Fibroblast of lung (primary cell): ENCODE measurements at regions not wholly inside any gene's neighbourhood (a gene's known extent, or its start where the extent isn't known, plus 50 kb on each side); places are given as distances from the start of the nearest gene placed in this dataset.

Experiments used
- DNase-seq, 2 donors: peaks; one replicate each; pipeline versions ENCODE4 v3.0.0 to v3.0.0-alpha.2; 2010; ENCODE audit warnings: low read depth in 2 of 2
- H2AFZ ChIP-seq: 2 replicates; pipeline ENCODE4 v1.5.1; 2012; ENCODE audit warnings: low read length, control low read depth, inconsistent platforms
- H3K27ac ChIP-seq: 2 replicates; pipeline ENCODE4 v1.5.1; 2011; ENCODE audit warnings: low read length, control low read depth; ENCODE audit not compliant: insufficient read depth
- H3K27me3 ChIP-seq: 2 replicates; pipeline ENCODE4 v1.5.1; 2011; ENCODE audit warnings: mild to moderate bottlenecking, low read length; ENCODE audit not compliant: control insufficient read depth, insufficient read depth
- H3K36me3 ChIP-seq: 2 replicates; pipeline ENCODE4 v1.5.1; 2011; ENCODE audit warnings: low read length; ENCODE audit not compliant: control insufficient read depth, insufficient read depth
- H3K4me1 ChIP-seq: 2 replicates; pipeline ENCODE4 v1.5.1; 2011; ENCODE audit warnings: low read length; ENCODE audit not compliant: control insufficient read depth, insufficient read depth; ENCODE audit errors: extremely low read depth
- H3K4me2 ChIP-seq: 2 replicates; pipeline ENCODE4 v1.5.1; 2011; ENCODE audit warnings: low read length, control low read depth; ENCODE audit not compliant: insufficient read depth; ENCODE audit errors: extremely low read depth
- H3K4me3 ChIP-seq, 4 experiments: fragments of 200-600 bp in 1 of 4; sonication (generic) in 1 of 4; replicated peaks in 1 of 4; 2 replicates each; pipeline ENCODE4 v1.5.1; 2011 to 2016; ENCODE audit warnings: low read length in 4 of 4, low read depth in 3 of 4, mild to moderate bottlenecking in 3 of 4, control low read depth in 2 of 4, inconsistent platforms in 1 of 4, mixed read lengths in 1 of 4; ENCODE audit not compliant: insufficient read depth in 1 of 4; ENCODE audit errors: control extremely low read depth in 1 of 4
- H3K79me2 ChIP-seq: 2 replicates; pipeline ENCODE4 v1.5.1; 2012; ENCODE audit warnings: mild to moderate bottlenecking, low read length, inconsistent platforms; ENCODE audit not compliant: control insufficient read depth, insufficient read depth
- H3K9ac ChIP-seq: 2 replicates; pipeline ENCODE4 v1.5.1; 2011; ENCODE audit warnings: mild to moderate bottlenecking, low read length, control low read depth; ENCODE audit not compliant: insufficient read depth
- H3K9me3 ChIP-seq: 2 replicates; pipeline ENCODE4 v1.5.1; 2012; ENCODE audit warnings: low read depth, low read length; ENCODE audit not compliant: control insufficient read depth, insufficient read depth
- H4K20me1 ChIP-seq: 2 replicates; pipeline ENCODE4 v1.5.1; 2011; ENCODE audit warnings: low read length; ENCODE audit not compliant: control insufficient read depth, insufficient read depth; ENCODE audit errors: extremely low read depth
- EZH2 ChIP-seq: IDR thresholded peaks from 2 replicates; pipeline ENCODE4 v1.5.1; 2012; ENCODE audit warnings: low read length, control low read depth, mild to moderate bottlenecking; ENCODE audit errors: missing control alignments
- TF ChIP-seq, protein P1 (sequence below), 2 donors: IDR thresholded peaks in 1 of 2; conservative IDR thresholded peaks in 1 of 2; 1 replicate in 1 of 2; 2 replicates in 1 of 2; pipeline ENCODE4 v1.5.1; 2011 to 2012; ENCODE audit warnings: low read length in 2 of 2, control low read depth in 1 of 2, inconsistent platforms in 1 of 2, low read depth in 1 of 2, mild to moderate bottlenecking in 1 of 2

DNA sequence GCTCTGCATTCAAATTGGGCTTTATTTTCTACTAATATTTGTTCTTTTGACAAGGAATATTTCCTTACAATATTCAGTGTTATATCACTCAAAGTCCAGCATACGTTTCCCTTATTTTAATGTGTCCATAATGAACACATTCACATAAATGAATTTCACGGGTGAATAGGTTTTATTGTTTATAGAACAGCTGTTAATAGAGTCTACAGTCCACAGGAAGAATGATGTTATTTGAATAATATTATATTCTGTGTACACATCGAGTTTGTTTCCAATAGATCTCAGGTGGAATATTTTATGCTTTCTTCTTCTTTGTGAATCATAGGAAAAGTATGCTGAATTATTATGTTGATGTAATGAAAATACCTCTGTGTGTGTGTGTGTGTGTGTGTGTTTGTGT is 582.4 kb downstream of the CDH26 start:
- no peak overlapping the region for H2AFZ ChIP-seq
- H3K9ac ChIP-seq, result no peak overlapping the region
- DNase-seq, result no peak
- no peaks in the 10 kb centered on the region for H3K9me3 ChIP-seq
- no peak overlapping the region for H3K27ac ChIP-seq
- H3K27me3 ChIP-seq, result no peaks in the 10 kb centered on the region
- H3K4me2 ChIP-seq, result no peak overlapping the region
- no peaks in the 10 kb centered on the region for H3K79me2 ChIP-seq
- no peak overlapping the region for H3K4me3 ChIP-seq
- no peaks in the 10 kb centered on the region for H4K20me1 ChIP-seq
- no peaks in the 10 kb centered on the region for H3K4me1 ChIP-seq
- H3K36me3 ChIP-seq, result no peaks in the 10 kb centered on the region
- TF ChIP-seq EZH2, result no peak
- TF ChIP-seq, protein P1, sequence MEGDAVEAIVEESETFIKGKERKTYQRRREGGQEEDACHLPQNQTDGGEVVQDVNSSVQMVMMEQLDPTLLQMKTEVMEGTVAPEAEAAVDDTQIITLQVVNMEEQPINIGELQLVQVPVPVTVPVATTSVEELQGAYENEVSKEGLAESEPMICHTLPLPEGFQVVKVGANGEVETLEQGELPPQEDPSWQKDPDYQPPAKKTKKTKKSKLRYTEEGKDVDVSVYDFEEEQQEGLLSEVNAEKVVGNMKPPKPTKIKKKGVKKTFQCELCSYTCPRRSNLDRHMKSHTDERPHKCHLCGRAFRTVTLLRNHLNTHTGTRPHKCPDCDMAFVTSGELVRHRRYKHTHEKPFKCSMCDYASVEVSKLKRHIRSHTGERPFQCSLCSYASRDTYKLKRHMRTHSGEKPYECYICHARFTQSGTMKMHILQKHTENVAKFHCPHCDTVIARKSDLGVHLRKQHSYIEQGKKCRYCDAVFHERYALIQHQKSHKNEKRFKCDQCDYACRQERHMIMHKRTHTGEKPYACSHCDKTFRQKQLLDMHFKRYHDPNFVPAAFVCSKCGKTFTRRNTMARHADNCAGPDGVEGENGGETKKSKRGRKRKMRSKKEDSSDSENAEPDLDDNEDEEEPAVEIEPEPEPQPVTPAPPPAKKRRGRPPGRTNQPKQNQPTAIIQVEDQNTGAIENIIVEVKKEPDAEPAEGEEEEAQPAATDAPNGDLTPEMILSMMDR (conservative IDR thresholded peaks at IDR 0.05 in 1 of 2, IDR thresholded peaks at IDR 0.05 in 1 of 2; ENCODE audit: low read depth in 1 of 2, low read length in 2 of 2), result no peak

DNA sequence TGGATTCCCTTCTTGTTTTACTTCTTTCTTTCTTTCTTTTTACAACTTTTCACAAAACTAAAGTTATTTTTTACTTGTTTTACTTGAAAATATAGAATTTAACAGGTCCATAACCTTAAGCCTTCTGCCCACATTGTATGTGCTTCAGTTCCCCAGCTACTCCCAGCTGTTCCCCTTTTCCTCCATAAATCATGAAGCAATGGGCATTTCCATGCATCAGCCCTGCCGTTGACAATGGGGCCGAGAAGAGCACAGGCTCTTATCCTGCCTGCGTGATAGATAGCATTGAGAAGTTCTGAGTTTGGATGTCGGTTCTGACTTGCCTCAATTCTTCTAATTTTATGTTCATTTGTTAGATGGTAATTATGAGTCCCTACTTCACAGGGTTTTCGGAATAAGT is 583.8 kb downstream of the CDH26 start:
- Histone ChIP-seq H3K27me3 (no peaks in the 10 kb centered on the region), H3K9ac (no peak overlapping the region), H3K4me2 (no peak overlapping the region), H2AFZ (no peak overlapping the region), H3K4me3 (no peak overlapping the region), H3K9me3 (no peaks in the 10 kb centered on the region), H3K4me1 (no peaks in the 10 kb centered on the region), H3K36me3 (no peaks in the 10 kb centered on the region), H4K20me1 (no peaks in the 10 kb centered on the region), H3K27ac (no peak overlapping the region), H3K79me2 (no peaks in the 10 kb centered on the region)
- no peak for DNase-seq
- TF ChIP-seq EZH2, result no peak
- TF ChIP-seq, protein P1 (conservative IDR thresholded peaks at IDR 0.05 in 1 of 2, IDR thresholded peaks at IDR 0.05 in 1 of 2; ENCODE audit: low read depth in 1 of 2, low read length in 2 of 2), result no peak

DNA sequence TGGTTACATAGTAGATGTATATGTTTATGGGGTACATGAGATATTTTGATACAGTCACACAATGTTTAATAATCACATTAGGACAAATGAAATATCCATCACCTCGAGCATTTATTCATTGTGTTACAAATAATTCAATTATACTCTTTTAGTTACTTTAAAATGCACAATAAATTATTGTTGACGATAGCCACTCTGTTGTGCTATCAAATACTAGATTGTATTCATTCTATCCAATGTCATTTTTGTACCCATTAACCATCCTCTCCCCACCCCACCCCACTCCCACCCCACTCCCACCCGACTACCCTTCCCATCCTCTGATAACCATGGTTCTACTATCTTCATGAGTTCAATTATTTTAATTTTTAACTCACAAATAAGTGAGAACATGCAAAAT is 585.4 kb downstream of the CDH26 start:
- no peak overlapping the region for H3K4me2 ChIP-seq
- TF ChIP-seq, protein P1 (conservative IDR thresholded peaks at IDR 0.05 in 1 of 2, IDR thresholded peaks at IDR 0.05 in 1 of 2; ENCODE audit: low read depth in 1 of 2, low read length in 2 of 2), result no peak
- no peak for TF ChIP-seq EZH2

More for the DNA sequence above, 585.4 kb downstream of the CDH26 start:
- no peaks in the 10 kb centered on the region for H4K20me1 ChIP-seq
- H3K4me3 ChIP-seq, result no peak overlapping the region
- no peak overlapping the region for H3K27ac ChIP-seq
- no peaks in the 10 kb centered on the region for H3K9me3 ChIP-seq
- no peak overlapping the region for H2AFZ ChIP-seq
- no peak for DNase-seq
- no peaks in the 10 kb centered on the region for H3K79me2 ChIP-seq
- no peak overlapping the region for H3K9ac ChIP-seq
- H3K27me3 ChIP-seq, result no peaks in the 10 kb centered on the region
- no peaks in the 10 kb centered on the region for H3K4me1 ChIP-seq
- no peaks in the 10 kb centered on the region for H3K36me3 ChIP-seq
